Thyroid gland (tissue), 4 donors: ENCODE measurements at regions not wholly inside any gene's neighbourhood (a gene's known extent, or its start where the extent isn't known, plus 50 kb on each side); places are given as distances from the start of the nearest gene placed in this dataset.

Experiments used
- POLR2A ChIP-seq, 2 donors: fragments of 450-650 bp; IDR thresholded peaks; one replicate each; pipeline ENCODE4 v1.6.1; 2017; ENCODE audit warnings: antibody characterized with exemption in 2 of 2, mild to moderate bottlenecking in 2 of 2, moderate library complexity in 1 of 2
- TF ChIP-seq, protein P1 (sequence below), 6 experiments: fragments of 200-600 bp in 3 of 6; fragments of 450-650 bp in 3 of 6; sonication (generic) in 3 of 6; IDR thresholded peaks; one replicate each; pipeline ENCODE4 v1.5.1; 2016 to 2019; ENCODE audit warnings: antibody characterized with exemption in 6 of 6, mild to moderate bottlenecking in 2 of 6, inconsistent platforms in 1 of 6, moderate library complexity in 1 of 6

- TF ChIP-seq, protein P1, sequence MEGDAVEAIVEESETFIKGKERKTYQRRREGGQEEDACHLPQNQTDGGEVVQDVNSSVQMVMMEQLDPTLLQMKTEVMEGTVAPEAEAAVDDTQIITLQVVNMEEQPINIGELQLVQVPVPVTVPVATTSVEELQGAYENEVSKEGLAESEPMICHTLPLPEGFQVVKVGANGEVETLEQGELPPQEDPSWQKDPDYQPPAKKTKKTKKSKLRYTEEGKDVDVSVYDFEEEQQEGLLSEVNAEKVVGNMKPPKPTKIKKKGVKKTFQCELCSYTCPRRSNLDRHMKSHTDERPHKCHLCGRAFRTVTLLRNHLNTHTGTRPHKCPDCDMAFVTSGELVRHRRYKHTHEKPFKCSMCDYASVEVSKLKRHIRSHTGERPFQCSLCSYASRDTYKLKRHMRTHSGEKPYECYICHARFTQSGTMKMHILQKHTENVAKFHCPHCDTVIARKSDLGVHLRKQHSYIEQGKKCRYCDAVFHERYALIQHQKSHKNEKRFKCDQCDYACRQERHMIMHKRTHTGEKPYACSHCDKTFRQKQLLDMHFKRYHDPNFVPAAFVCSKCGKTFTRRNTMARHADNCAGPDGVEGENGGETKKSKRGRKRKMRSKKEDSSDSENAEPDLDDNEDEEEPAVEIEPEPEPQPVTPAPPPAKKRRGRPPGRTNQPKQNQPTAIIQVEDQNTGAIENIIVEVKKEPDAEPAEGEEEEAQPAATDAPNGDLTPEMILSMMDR (IDR thresholded peaks at IDR 0.05), result no peak
- TF ChIP-seq POLR2A (IDR thresholded peaks at IDR 0.05), result no peak
These were observed 139.4 kb downstream of the ASB1 start for GRCh38 chr2:238566001-238566645.
